Vagina (tissue), 2 donors: ENCODE measurements at regions not wholly inside any gene's neighbourhood (a gene's known extent, or its start where the extent isn't known, plus 50 kb on each side); places are given as distances from the start of the nearest gene placed in this dataset.

Source experiments
- DNase-seq, 2 donors: peaks; one replicate each; pipeline ENCODE4 v3.0.0-alpha.2; 2017; ENCODE audit errors: extremely low spot score in 2 of 2
- H3K27ac ChIP-seq: fragments of 200-600 bp; sonication (generic); one replicate; pipeline ENCODE4 v1.5.1; 2019
- H3K27me3 ChIP-seq: fragments of 200-600 bp; sonication (generic); one replicate; pipeline ENCODE4 v1.5.1; 2019
- H3K36me3 ChIP-seq, 2 donors: fragments of 200-600 bp; sonication (generic); one replicate each; pipeline ENCODE4 v1.5.1; 2017 to 2019
- H3K4me1 ChIP-seq: fragments of 200-600 bp; sonication (generic); one replicate; pipeline ENCODE4 v1.5.1; 2019
- H3K4me3 ChIP-seq, 2 donors: fragments of 200-600 bp; sonication (generic); 1 replicate in 1 of 2; 2 replicates in 1 of 2; pipeline ENCODE4 v1.5.1; 2016 to 2019
- H3K9me3 ChIP-seq: fragments of 200-600 bp; sonication (generic); one replicate; pipeline ENCODE4 v1.5.1; 2019
- POLR2A ChIP-seq, 2 donors: fragments of 450-650 bp; IDR thresholded peaks; one replicate each; pipeline ENCODE4 v1.6.1; 2017; ENCODE audit warnings: antibody characterized with exemption in 2 of 2, mild to moderate bottlenecking in 2 of 2, moderate library complexity in 2 of 2
- POLR2AphosphoS5 ChIP-seq, 2 donors: sonication (generic); formaldehyde crosslinking; IDR thresholded peaks; one replicate each; pipeline ENCODE4 v1.9.0; 2017; ENCODE audit warnings: antibody characterized with exemption in 2 of 2, mild to moderate bottlenecking in 2 of 2, low read depth in 1 of 2; ENCODE audit not compliant: insufficient read depth in 1 of 2
- intact Hi-C: fragments of 100-400 bp; cut with DNase I; formaldehyde crosslinking; loops from one replicate; pipeline ENCODE4 v1.15.1; 2023
- TF ChIP-seq, protein P1 (sequence below), 3 experiments: fragments of 450-650 bp in 2 of 3; fragments of 200-600 bp in 1 of 3; sonication (generic) in 1 of 3; IDR thresholded peaks; one replicate each; pipeline ENCODE4 v1.5.1; 2017 to 2019; ENCODE audit warnings: antibody characterized with exemption in 3 of 3, mild to moderate bottlenecking in 2 of 3, moderate library complexity in 2 of 3

DNA sequence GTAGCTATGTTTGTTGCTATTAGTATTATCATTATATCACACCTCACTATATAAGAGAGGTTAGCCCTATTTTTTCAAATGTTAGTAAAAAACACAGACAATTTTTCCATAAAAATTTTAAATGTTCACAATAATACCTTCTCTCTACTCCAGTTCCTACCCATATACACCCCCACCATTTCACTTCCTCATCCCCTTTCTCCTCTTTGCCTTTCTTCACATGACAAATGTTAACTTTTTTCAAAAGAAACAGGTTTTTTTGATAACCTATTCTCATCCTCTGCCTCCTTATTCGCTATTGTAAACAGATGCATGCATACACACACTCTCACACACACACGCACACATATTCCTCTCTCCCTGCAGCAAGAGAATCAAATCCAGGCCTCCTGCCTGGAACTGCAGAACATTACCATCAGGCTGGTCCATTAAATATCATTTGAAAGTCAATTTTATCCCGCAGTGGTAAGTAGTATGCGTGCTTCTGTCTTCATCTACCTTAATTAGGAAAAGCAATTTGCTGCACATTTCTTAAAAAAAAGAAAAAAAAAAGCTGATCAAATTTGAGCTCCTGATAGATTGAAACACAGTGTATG is 55.5 kb downstream of the MID1IP1 start:
- intact Hi-C loops: no loop called here
- H3K36me3 ChIP-seq: no peaks in the 10 kb centered on the region
- TF ChIP-seq POLR2A (IDR thresholded peaks at IDR 0.05) (no peak), POLR2AphosphoS5 (IDR thresholded peaks at IDR 0.05; ENCODE audit: insufficient read depth in 1 of 2, low read depth in 1 of 2) (no peak)
- TF ChIP-seq, protein P1, sequence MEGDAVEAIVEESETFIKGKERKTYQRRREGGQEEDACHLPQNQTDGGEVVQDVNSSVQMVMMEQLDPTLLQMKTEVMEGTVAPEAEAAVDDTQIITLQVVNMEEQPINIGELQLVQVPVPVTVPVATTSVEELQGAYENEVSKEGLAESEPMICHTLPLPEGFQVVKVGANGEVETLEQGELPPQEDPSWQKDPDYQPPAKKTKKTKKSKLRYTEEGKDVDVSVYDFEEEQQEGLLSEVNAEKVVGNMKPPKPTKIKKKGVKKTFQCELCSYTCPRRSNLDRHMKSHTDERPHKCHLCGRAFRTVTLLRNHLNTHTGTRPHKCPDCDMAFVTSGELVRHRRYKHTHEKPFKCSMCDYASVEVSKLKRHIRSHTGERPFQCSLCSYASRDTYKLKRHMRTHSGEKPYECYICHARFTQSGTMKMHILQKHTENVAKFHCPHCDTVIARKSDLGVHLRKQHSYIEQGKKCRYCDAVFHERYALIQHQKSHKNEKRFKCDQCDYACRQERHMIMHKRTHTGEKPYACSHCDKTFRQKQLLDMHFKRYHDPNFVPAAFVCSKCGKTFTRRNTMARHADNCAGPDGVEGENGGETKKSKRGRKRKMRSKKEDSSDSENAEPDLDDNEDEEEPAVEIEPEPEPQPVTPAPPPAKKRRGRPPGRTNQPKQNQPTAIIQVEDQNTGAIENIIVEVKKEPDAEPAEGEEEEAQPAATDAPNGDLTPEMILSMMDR (IDR thresholded peaks at IDR 0.05): no peak
- no peak overlapping the region for H3K27ac ChIP-seq
- no peaks in the 10 kb centered on the region for H3K27me3 ChIP-seq
- H3K9me3 ChIP-seq: no peaks in the 10 kb centered on the region
- no peak for DNase-seq
- no peaks in the 10 kb centered on the region for H3K4me1 ChIP-seq
- H3K4me3 ChIP-seq: no peak overlapping the region

DNA sequence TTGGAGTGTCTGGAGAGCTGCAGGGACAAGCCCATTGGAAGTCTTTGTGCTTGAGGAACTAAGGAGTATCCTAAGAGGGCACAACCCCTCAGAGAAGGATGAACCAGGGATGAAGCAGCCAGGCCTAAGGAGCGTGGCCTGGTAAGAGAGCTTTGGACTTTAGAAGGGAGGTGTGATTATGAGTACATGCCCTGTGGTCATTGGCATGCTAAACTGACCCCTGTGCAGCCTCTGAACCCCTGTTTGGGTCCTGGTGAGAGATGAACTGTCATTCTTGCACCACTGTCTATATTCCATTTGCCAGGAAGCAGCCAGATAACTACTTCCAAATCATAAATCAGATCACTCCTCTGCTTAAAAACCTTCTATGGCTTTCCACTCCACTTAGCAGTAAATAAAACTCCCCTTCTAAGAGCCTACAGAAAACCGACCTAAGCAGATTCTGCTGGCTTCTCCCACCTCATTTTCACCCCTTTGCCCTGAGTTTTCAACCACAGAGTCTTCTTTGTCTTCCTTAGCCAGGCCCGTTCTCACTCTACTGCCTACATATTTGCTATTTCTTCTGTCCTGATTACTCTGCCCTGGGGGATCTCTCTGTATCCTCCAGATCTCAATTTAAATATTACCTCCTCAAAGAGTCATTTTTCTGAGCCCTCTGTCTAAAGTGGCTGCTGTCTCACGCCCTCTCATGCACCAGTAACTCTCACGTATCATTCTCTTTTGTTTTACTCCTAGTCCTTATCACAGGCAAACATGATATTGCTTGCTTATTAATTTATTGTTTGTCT is 56.7 kb downstream of the MID1IP1 start:
- Histone ChIP-seq H3K27ac (no peak overlapping the region), H3K4me1 (no peaks in the 10 kb centered on the region), H3K36me3 (no peaks in the 10 kb centered on the region), H3K4me3 (no peak overlapping the region), H3K9me3 (no peaks in the 10 kb centered on the region), H3K27me3 (no peaks in the 10 kb centered on the region)
- intact Hi-C loops: no loop called here
- no peak for DNase-seq
- TF ChIP-seq POLR2A (IDR thresholded peaks at IDR 0.05): no peak
- no peak for TF ChIP-seq POLR2AphosphoS5 (IDR thresholded peaks at IDR 0.05; ENCODE audit: insufficient read depth in 1 of 2, low read depth in 1 of 2)
- TF ChIP-seq, protein P1 (IDR thresholded peaks at IDR 0.05): no peak

DNA sequence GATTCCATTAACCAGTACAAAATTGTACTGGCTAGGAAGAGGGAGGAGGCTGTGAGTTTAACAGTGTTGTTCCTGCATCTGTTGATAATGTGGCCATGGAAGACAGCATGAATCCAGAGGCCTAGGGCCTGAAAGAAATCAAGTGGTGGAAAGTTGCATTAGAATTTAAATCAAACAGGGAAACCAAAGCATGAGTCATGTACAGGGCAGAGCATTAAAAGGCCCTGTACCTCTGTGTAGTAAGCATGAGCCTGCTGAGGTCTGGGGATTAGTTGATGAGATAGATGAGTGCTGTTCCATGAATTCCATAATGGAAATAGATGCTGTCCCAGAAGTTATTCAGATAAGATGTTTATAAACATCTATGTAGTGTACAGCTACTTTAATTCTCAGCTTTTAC is 58.3 kb downstream of the MID1IP1 start:
- TF ChIP-seq POLR2A (IDR thresholded peaks at IDR 0.05) (no peak), POLR2AphosphoS5 (IDR thresholded peaks at IDR 0.05; ENCODE audit: insufficient read depth in 1 of 2, low read depth in 1 of 2) (no peak)
- TF ChIP-seq, protein P1 (IDR thresholded peaks at IDR 0.05): no peak
- no peaks in the 10 kb centered on the region for H3K36me3 ChIP-seq
- DNase-seq: no peak
- H3K27me3 ChIP-seq: no peaks in the 10 kb centered on the region
- H3K4me1 ChIP-seq: no peaks in the 10 kb centered on the region
- H3K27ac ChIP-seq: no peak overlapping the region
- H3K4me3 ChIP-seq: no peak overlapping the region
- no peaks in the 10 kb centered on the region for H3K9me3 ChIP-seq
- intact Hi-C loops: no loop called here

DNA sequence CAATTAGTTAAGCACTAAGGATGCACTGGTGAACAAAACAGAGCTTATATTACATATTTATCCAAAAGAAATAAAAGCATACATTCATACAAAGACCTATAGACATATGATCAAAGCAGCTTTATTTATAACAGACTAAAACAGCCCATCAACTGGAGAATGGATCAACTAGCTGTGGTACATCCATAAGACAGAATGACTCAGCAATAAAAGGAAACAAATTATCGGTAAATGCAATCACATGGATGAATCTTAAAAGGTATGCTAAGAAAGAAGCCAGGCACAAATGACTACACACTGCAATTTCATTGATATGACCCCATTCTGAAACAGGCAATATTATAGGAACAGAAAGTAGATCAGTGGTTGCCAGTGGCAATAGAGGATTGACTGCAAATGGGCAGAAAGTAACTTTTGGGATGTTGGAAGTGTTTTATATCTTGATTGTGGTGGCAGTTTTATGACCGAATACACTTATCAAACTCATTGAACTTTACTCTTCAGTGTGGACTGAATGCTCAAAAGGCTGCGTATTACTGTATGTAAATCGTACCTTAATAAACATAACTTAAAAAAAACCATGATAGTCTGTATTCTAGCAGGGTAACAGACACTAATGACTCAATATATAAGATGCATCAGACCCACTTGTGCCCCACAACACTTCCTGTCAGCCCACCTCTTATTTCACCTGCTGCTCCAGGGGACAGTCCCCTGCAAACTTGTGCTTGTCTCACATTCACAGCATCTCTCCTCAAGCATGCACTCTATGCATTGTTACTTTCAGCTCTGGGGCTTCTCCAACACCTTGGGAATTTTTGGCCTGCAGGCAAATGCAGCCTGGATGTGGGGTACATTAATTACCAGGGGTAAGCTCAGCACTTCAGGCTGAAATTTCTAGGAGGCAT is 59.1 kb downstream of the MID1IP1 start:
- Histone ChIP-seq H3K36me3 (no peaks in the 10 kb centered on the region), H3K4me1 (no peaks in the 10 kb centered on the region), H3K9me3 (no peaks in the 10 kb centered on the region), H3K27ac (no peak overlapping the region), H3K27me3 (no peaks in the 10 kb centered on the region), H3K4me3 (no peak overlapping the region)
- no peak for DNase-seq
- intact Hi-C loops: no loop called here
- TF ChIP-seq POLR2AphosphoS5 (IDR thresholded peaks at IDR 0.05; ENCODE audit: insufficient read depth in 1 of 2, low read depth in 1 of 2): no peak
- TF ChIP-seq POLR2A (IDR thresholded peaks at IDR 0.05): no peak
- TF ChIP-seq, protein P1 (IDR thresholded peaks at IDR 0.05): no peak
